Mucosa of stomach (tissue), 1 donor: ENCODE measurements at regions not wholly inside any gene's neighbourhood (a gene's known extent, or its start where the extent isn't known, plus 50 kb on each side); places are given as distances from the start of the nearest gene placed in this dataset.

Experiments
- H3K27me3 ChIP-seq: one replicate; pipeline ENCODE4 v1.7.0; 2013; ENCODE audit warnings: mild to moderate bottlenecking, low read length; ENCODE audit not compliant: control insufficient read depth, insufficient read depth
- H3K36me3 ChIP-seq: one replicate; pipeline ENCODE4 v1.7.0; 2013; ENCODE audit warnings: low read length; ENCODE audit not compliant: control insufficient read depth, insufficient read depth
- H3K4me1 ChIP-seq: one replicate; pipeline ENCODE4 v1.7.0; 2013; ENCODE audit warnings: mild to moderate bottlenecking, low read length; ENCODE audit not compliant: control insufficient read depth, insufficient read depth
- H3K4me3 ChIP-seq: one replicate; pipeline ENCODE4 v1.7.0; 2013; ENCODE audit warnings: low read length
- H3K9ac ChIP-seq: one replicate; pipeline ENCODE4 v1.7.0; 2013; ENCODE audit warnings: mild to moderate bottlenecking, low read length, moderate library complexity
- H3K9me3 ChIP-seq: one replicate; pipeline ENCODE4 v1.7.0; 2013; ENCODE audit warnings: mild to moderate bottlenecking, low read length, moderate library complexity; ENCODE audit not compliant: control insufficient read depth
- donor health status: Pancreatic carcinoma.

- H3K4me1 ChIP-seq, result peaks cover 20% of the 10 kb centered on the region
- no peak overlapping the region for H3K9ac ChIP-seq
- H3K9me3 ChIP-seq, result no peaks in the 10 kb centered on the region
- peaks cover 6% of the 10 kb centered on the region for H3K27me3 ChIP-seq
- H3K36me3 ChIP-seq, result no peaks in the 10 kb centered on the region
- H3K4me3 ChIP-seq, result no peak overlapping the region
Measured at GRCh38 chr11:115580927-115581680, 76.9 kb upstream of the CADM1 start.

- Histone ChIP-seq H3K36me3 (no peaks in the 10 kb centered on the region), H3K4me1 (peaks cover 20% of the 10 kb centered on the region)
Measured at GRCh38 chr11:115580416-115580815, 76.2 kb upstream of the CADM1 start.

GRCh38 chr11:115579181-115579825 is 75.1 kb upstream of the CADM1 start:
- Histone ChIP-seq H3K9ac (no peak overlapping the region), H3K4me1 (peaks cover 20% of the 10 kb centered on the region), H3K9me3 (no peaks in the 10 kb centered on the region), H3K4me3 (no peak overlapping the region), H3K36me3 (no peaks in the 10 kb centered on the region), H3K27me3 (peaks cover 6% of the 10 kb centered on the region)

More at GRCh38 chr11:115580416-115580815, 76.2 kb upstream of the CADM1 start:
- no peak overlapping the region for H3K9ac ChIP-seq
- peaks cover 6% of the 10 kb centered on the region for H3K27me3 ChIP-seq
- no peaks in the 10 kb centered on the region for H3K9me3 ChIP-seq
- H3K4me3 ChIP-seq, result no peak overlapping the region

DNA sequence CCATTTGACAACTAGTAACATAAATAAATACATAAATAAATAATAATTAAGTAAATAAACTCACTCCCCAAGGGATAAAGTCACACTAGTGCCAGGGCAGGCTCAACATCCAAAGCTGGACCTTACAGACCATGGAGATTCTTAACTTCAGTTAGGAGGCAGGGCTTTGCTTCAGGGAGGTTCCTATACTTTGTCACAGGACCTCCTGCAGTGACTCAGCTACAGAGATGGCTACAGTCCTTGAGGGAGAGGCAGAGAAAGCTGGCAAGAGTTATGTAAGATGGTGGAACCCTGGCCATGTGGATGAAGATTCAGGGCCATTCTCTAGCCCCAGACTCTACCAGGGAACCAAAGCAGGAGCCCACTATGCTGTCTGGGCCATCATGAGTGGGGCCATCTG is 74.1 kb upstream of the CADM1 start:
- Histone ChIP-seq H3K36me3 (no peaks in the 10 kb centered on the region), H3K4me3 (no peak overlapping the region), H3K27me3 (peaks cover 6% of the 10 kb centered on the region), H3K9me3 (no peaks in the 10 kb centered on the region), H3K9ac (no peak overlapping the region), H3K4me1 (peaks cover 20% of the 10 kb centered on the region)

- Histone ChIP-seq H3K36me3 (no peaks in the 10 kb centered on the region), H3K27me3 (peaks cover 6% of the 10 kb centered on the region), H3K4me3 (no peak overlapping the region), H3K9ac (no peak overlapping the region), H3K4me1 (peaks cover 18% of the 10 kb centered on the region), H3K9me3 (no peaks in the 10 kb centered on the region)
Measured at GRCh38 chr11:115577701-115578100, 73.5 kb upstream of the CADM1 start.

- Histone ChIP-seq H3K4me1 (peaks cover 11% of the 10 kb centered on the region), H3K27me3 (peaks cover 6% of the 10 kb centered on the region), H3K9ac (no peak overlapping the region), H3K36me3 (no peaks in the 10 kb centered on the region), H3K9me3 (no peaks in the 10 kb centered on the region), H3K4me3 (no peak overlapping the region)
Measured at GRCh38 chr11:115576606-115577380, 72.6 kb upstream of the CADM1 start.

GRCh38 chr11:115572551-115572950 is 68.3 kb upstream of the CADM1 start:
- Histone ChIP-seq H3K4me1 (no peaks in the 10 kb centered on the region), H3K27me3 (no peaks in the 10 kb centered on the region), H3K9ac (no peak overlapping the region), H3K9me3 (no peaks in the 10 kb centered on the region), H3K4me3 (no peak overlapping the region), H3K36me3 (no peaks in the 10 kb centered on the region)

DNA sequence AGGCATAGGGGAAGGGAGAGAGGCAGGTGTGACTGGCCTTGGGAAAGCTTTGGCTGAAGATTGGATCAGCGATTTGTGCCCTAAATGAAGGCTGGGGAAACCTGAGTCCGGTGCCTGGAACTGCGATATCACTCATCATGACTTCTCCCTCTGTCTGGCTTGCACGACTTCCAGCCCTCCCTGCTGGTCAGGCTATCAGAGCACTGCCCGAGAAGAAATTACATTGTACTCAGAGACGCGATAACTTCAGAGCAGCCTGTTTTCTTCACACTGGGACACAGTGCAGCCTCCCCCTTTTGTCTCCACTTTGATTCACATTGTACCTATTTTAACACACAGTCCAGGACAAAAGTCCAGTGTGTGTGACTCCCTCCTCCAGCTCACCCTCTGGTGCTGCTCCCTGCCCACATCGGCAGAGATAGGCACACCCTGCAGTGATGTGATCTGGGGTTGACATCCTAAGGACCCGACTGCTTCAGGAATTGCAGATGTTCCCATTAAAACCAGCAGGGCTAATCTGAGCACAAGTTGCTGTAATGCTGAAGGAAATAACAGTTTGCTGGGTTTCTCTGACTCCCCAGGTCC is 62.1 kb upstream of the CADM1 start:
- no peak overlapping the region for H3K4me3 ChIP-seq
- no peak overlapping the region for H3K9ac ChIP-seq
- H3K4me1 ChIP-seq, result no peaks in the 10 kb centered on the region
- H3K36me3 ChIP-seq, result no peaks in the 10 kb centered on the region
- no peaks in the 10 kb centered on the region for H3K9me3 ChIP-seq
- H3K27me3 ChIP-seq, result no peaks in the 10 kb centered on the region

DNA sequence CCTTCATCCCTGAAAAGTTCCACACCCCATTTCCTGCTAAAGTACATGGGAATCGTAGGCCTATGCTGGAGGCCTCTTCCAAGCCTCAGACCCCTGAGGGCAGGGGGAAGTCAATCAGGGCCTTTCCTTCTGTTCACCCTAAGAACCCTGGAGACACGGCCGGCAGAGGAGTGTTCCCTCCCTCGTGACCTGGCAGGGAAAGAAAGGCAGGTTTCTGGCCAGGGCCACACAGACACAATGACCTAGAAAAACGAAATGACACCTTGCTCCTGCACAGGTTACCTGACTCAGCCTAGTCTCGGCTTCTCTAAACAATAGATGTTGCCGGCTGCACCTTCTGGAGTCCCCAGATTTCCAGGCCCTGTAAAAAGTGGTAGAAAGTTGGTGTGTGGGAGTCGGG is 60.6 kb upstream of the CADM1 start:
- Histone ChIP-seq H3K9ac (no peak overlapping the region), H3K27me3 (no peaks in the 10 kb centered on the region), H3K4me1 (no peaks in the 10 kb centered on the region), H3K36me3 (no peaks in the 10 kb centered on the region), H3K9me3 (no peaks in the 10 kb centered on the region), H3K4me3 (no peak overlapping the region)

DNA sequence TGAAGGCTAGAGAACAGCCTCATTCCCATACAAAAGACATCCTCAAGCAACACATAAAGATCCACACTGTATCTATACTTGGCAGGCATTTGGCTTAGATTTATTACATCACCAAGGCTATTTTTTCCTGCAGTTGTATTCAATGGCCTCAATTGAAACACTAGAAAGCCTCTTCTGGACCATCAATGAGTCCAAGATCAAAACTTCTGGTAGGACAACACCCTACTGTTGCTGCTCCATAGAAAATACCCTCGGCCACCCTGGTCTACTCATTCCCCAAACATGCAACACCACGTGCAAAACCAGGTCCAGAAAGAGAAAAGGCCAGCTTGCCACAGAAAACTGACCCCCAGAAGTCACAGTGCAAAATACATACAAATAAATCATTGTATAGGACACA is 56.9 kb upstream of the CADM1 start:
- no peaks in the 10 kb centered on the region for H3K27me3 ChIP-seq
- no peaks in the 10 kb centered on the region for H3K9me3 ChIP-seq
- no peaks in the 10 kb centered on the region for H3K4me1 ChIP-seq
- no peak overlapping the region for H3K4me3 ChIP-seq
- H3K36me3 ChIP-seq, result no peaks in the 10 kb centered on the region
- no peak overlapping the region for H3K9ac ChIP-seq

DNA sequence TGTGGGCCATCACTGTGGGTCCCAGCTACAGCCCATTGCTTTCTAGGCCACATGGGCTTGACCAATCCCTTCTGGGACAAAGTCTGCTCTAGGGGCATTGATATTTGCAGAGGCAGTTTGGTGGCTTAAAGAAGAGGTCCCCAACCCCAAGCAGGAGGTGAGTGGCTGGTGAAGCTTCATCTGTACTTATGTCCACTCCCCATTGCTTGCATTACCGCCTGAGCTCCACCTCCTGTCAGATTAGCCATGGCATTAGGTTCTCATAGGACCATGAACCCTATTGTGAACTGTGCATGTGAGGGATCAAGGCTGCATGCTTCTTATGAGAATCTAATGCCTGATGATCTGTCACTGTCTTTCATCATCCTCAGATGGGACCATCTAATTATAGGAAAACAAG is 54.4 kb upstream of the CADM1 start:
- Histone ChIP-seq H3K4me1 (no peaks in the 10 kb centered on the region), H3K27me3 (no peaks in the 10 kb centered on the region), H3K9me3 (no peaks in the 10 kb centered on the region), H3K9ac (no peak overlapping the region), H3K36me3 (no peaks in the 10 kb centered on the region), H3K4me3 (no peak overlapping the region)

DNA sequence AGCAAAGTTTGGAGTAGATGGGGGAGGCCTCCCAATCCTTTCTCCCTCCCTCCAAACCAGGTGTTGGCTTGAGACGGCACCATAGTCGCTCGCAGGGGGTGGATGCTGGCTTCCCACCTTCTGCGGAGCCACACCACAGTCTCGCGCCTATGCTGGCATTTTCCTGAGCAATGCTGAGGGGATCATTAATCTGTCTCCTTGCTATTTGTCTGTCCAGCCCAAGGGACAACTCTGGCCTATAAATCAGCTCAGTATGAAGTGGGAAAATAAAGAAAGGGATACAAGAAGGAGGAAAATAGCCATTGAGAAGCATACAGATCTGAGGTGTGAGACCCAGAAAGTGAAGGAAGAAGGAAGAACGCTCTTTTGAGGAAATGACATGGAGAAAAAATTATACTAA is 53.5 kb upstream of the CADM1 start:
- no peak overlapping the region for H3K4me3 ChIP-seq
- no peaks in the 10 kb centered on the region for H3K4me1 ChIP-seq
- H3K27me3 ChIP-seq, result no peaks in the 10 kb centered on the region
- no peak overlapping the region for H3K9ac ChIP-seq
- no peaks in the 10 kb centered on the region for H3K9me3 ChIP-seq
- no peaks in the 10 kb centered on the region for H3K36me3 ChIP-seq
